ENCODE measurements at regions not wholly inside any gene's neighbourhood (a gene's known extent, or its start where the extent isn't known, plus 50 kb on each side); places are given as distances from the start of the nearest gene placed in this dataset.

GRCh38 chr3:177749836-177750235, 552.6 kb upstream of the TBL1XR1 start:
- ATAC-seq: no peak
- no peak for TF ChIP-seq ZC3H10 (CRISPR knock-in tag; IDR thresholded peaks at IDR 0.05)
- no peak for TF ChIP-seq RARB (CRISPR knock-in tag; IDR thresholded peaks at IDR 0.05)
- TF ChIP-seq ZNF8 (CRISPR knock-in tag; IDR thresholded peaks at IDR 0.05): no peak
- TF ChIP-seq ISL1 (CRISPR knock-in tag; IDR thresholded peaks at IDR 0.05): no peak
- TF ChIP-seq, protein P1, sequence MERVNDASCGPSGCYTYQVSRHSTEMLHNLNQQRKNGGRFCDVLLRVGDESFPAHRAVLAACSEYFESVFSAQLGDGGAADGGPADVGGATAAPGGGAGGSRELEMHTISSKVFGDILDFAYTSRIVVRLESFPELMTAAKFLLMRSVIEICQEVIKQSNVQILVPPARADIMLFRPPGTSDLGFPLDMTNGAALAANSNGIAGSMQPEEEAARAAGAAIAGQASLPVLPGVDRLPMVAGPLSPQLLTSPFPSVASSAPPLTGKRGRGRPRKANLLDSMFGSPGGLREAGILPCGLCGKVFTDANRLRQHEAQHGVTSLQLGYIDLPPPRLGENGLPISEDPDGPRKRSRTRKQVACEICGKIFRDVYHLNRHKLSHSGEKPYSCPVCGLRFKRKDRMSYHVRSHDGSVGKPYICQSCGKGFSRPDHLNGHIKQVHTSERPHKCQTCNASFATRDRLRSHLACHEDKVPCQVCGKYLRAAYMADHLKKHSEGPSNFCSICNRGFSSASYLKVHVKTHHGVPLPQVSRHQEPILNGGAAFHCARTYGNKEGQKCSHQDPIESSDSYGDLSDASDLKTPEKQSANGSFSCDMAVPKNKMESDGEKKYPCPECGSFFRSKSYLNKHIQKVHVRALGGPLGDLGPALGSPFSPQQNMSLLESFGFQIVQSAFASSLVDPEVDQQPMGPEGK (CRISPR knock-in tag; IDR thresholded peaks at IDR 0.05; ENCODE audit: borderline replicate concordance): no peak
- no peak for TF ChIP-seq CSDC2 (CRISPR knock-in tag; IDR thresholded peaks at IDR 0.05)
- no peak for TF ChIP-seq ARNTL (CRISPR knock-in tag; IDR thresholded peaks at IDR 0.05; ENCODE audit: borderline replicate concordance, low read depth)
- TF ChIP-seq, protein P2, sequence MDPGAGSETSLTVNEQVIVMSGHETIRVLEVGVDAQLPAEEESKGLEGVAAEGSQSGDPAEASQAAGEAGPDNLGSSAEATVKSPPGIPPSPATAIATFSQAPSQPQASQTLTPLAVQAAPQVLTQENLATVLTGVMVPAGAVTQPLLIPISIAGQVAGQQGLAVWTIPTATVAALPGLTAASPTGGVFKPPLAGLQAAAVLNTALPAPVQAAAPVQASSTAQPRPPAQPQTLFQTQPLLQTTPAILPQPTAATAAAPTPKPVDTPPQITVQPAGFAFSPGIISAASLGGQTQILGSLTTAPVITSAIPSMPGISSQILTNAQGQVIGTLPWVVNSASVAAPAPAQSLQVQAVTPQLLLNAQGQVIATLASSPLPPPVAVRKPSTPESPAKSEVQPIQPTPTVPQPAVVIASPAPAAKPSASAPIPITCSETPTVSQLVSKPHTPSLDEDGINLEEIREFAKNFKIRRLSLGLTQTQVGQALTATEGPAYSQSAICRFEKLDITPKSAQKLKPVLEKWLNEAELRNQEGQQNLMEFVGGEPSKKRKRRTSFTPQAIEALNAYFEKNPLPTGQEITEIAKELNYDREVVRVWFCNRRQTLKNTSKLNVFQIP (CRISPR knock-in tag; IDR thresholded peaks at IDR 0.05; ENCODE audit: borderline replicate concordance, low read depth): no peak
- no peak for TF ChIP-seq OSR1 (CRISPR knock-in tag; IDR thresholded peaks at IDR 0.05)
- TF ChIP-seq ZFP3 (CRISPR knock-in tag; IDR thresholded peaks at IDR 0.05): no peak
- no peak for TF ChIP-seq GLIS3 (CRISPR knock-in tag; IDR thresholded peaks at IDR 0.05)

DNA sequence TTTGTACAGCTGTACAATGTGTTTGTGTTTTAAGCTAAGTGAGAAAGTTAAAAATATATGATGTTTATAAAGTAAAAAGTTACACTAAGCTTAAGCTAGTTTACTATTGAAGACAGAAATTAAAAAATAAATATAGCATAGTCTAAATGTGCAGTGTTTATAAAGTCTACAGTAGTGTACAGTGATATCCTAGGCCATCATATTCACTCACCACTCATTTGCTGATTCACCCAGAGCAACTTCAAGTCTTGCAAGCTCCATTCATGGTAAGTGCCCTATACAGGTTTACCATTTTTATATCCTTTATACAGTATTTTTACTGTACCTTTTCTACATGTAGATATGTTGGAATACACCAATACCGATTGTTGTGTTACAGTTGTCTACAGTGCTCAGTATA, 553.2 kb upstream of the TBL1XR1 start:
- TF ChIP-seq ARNTL (CRISPR knock-in tag; IDR thresholded peaks at IDR 0.05; ENCODE audit: borderline replicate concordance, low read depth): no peak
- no peak for ATAC-seq

- ATAC-seq: no peak
- TF ChIP-seq TSHZ2 (CRISPR knock-in tag; IDR thresholded peaks at IDR 0.05) (no peak), TCF4 (CRISPR knock-in tag; IDR thresholded peaks at IDR 0.05; ENCODE audit: borderline replicate concordance) (no peak)
- TF ChIP-seq, protein P3, sequence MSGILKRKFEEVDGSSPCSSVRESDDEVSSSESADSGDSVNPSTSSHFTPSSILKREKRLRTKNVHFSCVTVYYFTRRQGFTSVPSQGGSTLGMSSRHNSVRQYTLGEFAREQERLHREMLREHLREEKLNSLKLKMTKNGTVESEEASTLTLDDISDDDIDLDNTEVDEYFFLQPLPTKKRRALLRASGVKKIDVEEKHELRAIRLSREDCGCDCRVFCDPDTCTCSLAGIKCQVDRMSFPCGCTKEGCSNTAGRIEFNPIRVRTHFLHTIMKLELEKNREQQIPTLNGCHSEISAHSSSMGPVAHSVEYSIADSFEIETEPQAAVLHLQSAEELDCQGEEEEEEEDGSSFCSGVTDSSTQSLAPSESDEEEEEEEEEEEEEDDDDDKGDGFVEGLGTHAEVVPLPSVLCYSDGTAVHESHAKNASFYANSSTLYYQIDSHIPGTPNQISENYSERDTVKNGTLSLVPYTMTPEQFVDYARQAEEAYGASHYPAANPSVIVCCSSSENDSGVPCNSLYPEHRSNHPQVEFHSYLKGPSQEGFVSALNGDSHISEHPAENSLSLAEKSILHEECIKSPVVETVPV (CRISPR knock-in tag; IDR thresholded peaks at IDR 0.05): no peak
These were observed 554.5 kb upstream of the TBL1XR1 start for GRCh38 chr3:177751770-177752169.

GRCh38 chr3:177752831-177753230, 555.5 kb upstream of the TBL1XR1 start:
- TF ChIP-seq ZNF70 (CRISPR knock-in tag; IDR thresholded peaks at IDR 0.05) (peak; percentile 8; the same call in 1 of the 2 replicates), TSHZ2 (CRISPR knock-in tag; IDR thresholded peaks at IDR 0.05) (no peak)
- ATAC-seq: peak; percentile 27; the same call in 1 of the 3 replicates

Data from SK-N-SH treated with all-trans-retinoic acid at 6 μM for 48 hours (cell line).